CD4-positive, alpha-beta T cell treated with Interleukin-10 for 1 hour (primary cell): ENCODE measurements at regions not wholly inside any gene's neighbourhood (a gene's known extent, or its start where the extent isn't known, plus 50 kb on each side); places are given as distances from the start of the nearest gene placed in this dataset.
"Not testable (repeated sequence)": the region's sequence is repeated elsewhere in the genome, so short reads cannot be mapped to it uniquely, and the experiment has no call there.

Source experiments
- DNase-seq: peaks from one replicate; pipeline ENCODE4 v3.0.0-alpha.2; 2020

DNA sequence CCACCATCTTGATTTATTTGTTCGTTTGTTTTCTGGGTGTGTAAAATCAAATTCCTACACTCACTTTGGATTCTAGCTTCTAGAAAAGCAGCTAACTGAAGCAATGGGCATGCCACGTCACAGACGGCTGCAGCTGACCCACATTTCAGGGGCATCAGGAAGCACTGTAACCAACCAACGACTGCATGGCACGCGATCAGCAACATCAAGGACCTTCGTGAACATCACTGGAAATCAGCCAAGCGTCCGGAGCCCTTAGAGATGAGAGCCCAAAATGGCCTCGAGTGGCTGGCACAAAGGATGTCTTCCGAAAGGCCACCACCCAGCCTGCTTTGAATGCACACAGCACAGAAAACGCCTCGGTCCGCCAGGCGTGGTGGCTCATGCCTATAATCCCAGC, 191.1 kb downstream of the OLFM1 start:
- no peak for DNase-seq

DNA sequence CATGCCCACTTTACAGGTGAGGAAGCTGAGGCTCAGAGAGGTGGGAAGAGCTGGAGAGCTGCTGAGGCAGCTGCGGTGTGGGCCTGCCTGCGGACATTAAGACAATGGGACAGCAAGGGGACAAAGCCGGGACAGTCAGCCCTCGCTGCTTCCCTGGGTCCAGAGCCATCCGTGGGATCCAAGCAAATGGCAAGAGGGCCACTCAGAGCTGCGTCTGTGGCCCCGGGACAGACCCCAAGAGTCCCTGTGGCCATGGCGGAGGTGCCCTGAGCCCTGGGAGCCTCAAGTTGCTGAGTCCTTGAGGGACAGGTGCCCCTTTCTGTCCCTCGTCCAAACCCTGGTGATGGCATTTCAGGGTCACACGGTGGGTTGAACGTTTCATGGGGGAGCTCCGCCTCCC, 191.9 kb downstream of the OLFM1 start:
- no peak for DNase-seq

DNA sequence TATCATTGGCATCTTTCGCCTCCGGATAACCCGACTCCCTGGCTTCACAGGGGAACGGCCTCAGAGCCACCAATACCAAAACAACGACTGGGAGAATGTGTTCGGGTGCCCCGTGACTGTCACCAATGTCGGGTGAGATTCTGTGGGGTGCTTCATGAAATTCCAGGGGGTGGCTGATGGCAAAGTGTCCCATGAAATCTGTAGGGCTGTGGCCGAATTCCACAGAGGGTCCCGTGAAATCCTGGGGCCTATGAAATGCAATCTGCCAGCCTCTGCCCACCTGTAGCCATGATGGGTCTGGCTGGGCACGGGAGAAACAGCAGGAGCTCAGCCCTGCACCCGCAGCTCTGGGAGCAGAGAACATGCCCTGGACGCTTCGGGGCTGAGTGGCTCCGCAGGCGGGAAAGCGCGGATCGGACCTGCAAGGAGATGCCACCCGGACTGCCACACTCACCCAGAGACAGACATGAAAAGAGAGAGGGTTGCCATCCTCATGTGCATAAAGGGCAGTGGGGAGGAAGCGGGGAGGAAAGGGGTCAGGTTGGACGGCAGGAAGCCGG, 192.4 kb downstream of the OLFM1 start:
- no peak for DNase-seq

DNA sequence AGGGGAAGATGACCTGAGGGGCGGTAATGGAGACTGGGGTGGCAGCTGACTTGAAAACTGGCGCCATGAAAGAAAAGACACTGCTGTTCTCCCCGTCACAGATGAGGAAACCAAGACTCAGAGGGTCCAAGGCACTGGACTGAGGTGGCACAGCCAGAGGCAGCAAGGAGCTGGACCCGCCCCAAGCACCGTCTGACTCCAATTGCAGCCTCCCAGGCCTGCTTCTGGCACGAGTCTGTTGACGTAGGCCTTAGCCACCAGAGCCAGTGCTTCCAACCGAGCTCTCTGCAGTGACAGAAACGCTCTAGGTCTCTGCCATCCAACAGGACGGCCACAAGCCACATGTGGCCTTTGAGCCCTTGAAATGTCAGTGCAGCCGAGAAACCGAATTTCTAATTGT, 193.2 kb downstream of the OLFM1 start:
- DNase-seq, result no peak

DNA sequence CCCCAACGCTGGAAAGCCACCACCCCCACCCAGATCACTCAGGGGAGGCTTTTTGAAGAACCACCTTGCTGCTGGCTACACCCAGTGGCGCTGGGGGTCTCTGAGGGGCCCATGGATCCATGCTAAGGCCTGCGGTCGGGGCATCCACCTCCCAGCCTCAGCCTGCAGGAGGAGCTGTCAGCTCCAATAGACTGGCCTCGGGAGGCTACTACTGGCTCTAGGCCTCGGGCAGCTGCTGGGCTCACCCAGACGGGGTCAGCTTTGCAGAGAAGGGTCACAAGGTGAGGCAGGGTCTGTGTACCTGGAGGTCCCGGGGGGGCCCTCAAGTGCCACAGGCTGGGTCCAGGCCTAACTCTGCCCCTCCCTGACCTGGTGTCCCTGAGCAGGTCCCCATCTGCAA, 193.7 kb downstream of the OLFM1 start:
- DNase-seq, result no peak

DNA sequence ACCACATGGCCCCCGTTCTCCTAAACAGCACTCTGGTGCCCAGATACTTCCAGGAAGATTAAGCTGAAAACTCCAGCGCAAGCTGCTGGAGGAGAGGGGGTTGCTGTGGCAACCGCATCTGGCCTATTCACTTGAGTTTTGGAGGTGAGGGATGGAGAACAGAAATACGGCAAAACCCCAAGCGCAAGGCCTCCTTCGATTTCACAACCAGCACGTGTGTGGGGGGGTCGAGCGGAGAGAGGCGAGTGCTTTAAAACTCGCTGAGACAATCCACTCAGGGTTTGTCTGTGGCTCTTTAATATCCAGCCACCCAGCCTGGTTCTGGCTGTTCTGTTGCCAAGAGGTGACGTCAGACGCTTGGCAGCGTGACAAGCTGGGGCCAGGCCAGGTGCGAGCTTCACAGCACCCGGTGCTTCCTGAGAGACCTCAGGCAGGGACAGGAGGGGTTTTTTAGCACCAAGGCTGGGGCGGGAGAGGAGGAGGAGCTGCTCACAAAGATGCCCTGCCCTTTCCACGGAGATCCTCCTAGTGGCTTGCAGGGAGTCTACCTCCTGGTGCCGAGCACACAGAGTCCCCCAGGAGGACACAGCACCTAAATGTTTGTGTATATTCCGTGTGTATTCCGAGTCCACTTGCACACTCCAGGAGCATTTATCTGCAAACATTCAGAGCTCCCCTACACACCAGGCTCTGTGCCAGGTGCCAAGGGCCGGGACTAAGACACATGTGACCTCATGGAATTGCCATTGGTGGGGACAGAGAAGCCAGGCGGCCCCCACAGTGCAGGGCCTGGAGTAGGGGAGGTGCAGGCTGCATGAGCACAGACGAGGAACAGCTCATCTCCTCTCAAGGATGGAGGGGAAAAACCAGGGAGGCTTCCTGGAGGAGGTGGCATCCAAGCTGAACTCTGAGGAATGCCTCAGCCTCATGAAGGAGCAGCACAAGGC, 194.6 kb downstream of the OLFM1 start:
- DNase-seq, result peak; percentile 6

DNA sequence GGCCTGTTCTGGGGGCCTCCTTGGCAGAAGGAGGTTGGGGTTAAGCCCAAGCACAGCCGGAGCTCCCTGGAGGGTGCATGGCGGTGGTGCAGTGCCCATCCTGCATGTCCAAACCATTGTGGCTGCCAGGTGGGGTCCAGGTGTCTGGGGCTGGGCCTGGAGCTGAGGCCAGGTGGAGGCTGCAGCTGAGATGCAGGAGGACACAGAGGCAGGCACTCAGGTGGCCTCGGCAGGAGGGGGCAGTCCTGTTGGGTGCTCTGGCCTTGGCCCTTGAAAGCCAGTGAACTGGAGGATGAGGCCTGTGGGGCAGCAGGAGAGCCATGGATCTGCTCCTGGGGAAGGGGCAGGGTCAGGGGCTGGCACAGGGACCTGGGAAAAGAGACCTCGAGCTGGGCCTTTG, 195.3 kb downstream of the OLFM1 start:
- no peak for DNase-seq

DNA sequence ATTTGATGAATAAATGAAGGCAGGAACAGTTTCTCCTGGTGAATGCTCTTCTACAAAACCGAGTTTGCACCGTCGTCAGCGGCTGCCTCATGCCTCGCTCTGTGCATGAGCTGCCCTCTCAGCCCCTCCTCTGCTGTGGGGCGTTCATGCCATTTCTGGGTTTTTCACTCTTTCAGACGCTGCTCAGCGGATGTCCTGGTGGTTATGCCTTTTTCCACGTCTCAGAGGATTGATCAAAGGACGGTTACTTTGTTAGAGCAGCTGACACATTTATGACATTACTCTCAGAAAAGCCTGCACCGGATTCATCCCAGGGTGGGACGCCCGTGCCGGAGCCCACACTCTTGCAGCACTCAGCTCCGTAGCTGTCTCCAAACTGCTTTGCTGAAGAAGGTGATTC, 195.9 kb upstream of the PPP1R26 start:
- no peak for DNase-seq

DNA sequence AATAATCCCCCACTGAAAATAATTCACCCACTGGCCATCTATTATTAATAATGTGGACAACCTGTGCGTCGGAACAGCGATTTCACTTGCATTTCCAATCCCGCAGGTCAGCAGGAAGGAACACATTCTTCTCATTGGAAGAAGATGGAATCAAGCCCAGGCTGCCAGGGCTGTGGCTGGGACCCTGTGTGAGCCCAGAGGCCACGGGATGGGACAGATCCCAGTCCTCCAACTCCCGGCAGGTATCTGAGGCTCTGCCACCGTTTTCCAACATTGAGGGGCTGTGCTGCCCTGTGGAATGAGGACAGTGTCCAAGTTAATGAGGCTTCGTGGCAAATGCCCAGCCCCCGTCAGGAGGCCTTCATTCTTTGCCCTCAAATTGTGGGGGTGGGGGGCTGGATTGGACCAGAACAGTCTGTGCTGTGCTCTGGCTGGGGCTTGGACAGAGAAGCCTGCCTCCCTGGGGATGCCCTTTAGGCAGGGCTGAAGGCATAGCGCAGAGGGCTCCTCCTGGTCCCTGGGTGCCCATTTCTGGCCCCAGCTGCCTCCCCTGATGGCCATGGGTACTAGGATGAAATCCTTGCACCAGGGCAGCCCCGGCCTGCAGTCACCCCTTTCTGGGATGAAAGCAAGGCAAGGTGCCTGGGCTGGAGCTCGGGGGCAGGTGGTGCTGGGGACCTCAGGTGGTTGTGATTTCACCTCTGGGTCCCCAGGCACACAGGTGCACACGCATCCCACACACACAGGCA, 195.0 kb upstream of the PPP1R26 start:
- DNase-seq, result no peak

DNA sequence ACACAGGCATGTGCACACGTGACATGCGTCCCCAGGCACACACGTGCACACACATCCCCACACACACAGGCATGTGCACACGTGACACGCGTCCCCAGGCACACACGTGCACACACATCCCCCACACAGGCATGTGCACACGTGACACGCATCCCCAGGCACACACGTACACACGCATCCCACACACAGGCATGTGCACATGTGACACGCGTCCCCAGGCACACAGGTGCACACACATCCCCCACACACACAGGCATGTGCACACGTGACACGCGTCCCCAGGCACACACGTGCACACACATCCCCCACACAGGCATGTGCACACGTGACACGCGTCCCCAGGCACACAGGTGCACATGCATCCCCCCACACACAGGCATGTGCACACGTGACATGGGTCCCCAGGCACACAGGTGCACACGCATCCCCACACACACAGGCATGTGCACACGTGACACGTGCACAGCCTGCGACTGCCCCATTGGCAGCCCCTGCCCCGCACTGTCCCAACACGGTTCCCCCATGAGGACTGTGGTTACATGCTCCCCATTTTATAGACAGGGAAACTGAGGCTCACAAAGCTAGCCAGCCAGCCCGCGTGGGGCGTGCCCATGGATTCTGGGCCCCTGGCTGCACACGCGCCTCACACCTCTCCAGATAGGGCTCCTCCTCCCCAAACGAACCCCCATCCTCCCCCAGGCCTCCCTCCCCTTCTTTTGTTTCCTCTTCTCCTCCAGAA, 193.2 kb upstream of the PPP1R26 start:
- DNase-seq, result not testable (repeated sequence)

DNA sequence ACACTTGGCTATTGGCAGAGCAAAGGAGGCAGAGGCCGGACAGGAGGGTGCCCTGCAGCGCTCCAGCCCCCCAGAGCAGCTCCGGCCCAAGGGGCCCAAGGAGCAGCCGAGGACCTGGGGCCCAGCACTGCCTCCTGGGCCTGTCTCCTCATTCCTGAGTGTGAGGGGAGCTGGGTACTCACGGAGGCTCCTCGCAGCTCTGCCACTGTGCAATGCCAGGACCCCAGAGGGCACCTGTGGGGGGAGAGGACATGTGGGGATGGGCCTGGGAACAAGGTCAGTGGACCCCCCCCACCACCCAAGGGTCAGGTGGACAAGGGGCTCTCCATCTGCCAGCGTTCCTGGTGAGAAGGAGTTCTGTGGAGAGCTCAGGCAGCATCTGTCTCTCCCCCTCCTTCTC, 192.6 kb upstream of the PPP1R26 start:
- no peak for DNase-seq

DNA sequence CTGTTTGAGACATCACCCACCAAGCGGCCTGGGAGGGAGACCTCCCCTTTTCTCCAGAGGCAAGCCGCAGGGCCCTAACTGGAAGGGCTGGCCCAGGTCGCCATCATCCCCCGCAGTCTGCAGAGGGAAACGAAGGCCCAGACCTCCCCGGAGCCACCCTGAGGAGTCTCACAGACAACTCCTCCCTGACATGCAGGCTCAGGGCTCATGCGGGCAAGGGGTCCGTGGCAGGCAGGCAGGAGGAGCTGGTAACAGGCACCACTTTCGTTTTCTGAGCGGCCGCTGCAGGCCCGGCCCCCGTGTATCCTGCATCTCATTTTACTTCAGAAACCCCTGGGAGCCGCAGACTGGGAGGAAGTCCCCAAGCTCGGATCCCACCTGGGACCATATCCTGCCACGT, 192.0 kb upstream of the PPP1R26 start:
- DNase-seq, result no peak

DNA sequence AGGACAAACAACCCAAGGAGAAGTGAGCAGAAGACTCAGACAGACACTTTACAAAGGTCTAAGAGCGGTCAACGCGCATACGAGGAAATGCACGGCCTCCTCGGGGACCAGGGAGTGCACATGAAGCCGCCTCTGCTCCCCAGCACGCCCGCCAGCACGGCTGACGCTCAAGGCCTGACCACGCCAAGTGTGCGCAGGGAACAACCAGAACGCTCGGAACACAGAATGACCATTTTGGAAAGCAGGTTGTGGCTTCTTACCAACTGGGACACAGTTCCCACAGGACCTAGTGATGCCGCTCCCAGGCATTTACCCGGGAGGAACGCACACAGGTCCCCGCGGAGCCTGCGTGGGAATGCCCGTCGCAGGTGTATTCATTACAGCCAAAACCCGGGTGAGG, 191.5 kb upstream of the PPP1R26 start:
- DNase-seq, result no peak

DNA sequence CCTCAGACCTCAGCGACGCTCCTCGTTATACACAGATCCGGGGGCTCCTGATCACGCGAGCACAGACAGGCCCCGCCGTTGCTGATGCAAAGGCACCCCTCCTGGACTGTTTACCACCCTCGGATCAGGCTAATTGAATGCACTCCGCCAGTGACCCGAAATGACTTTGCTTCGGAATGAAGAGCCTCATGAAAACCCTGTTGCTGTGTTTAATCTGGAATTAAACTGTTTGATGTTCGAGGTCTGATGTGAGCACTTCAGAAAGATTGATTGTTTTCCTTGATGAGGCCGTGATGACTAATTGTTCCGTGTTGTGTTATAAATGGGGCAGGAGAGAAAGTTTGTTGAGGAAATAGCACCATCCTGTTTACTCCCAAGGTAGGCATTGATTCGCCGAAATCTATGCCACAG, 190.5 kb upstream of the PPP1R26 start:
- DNase-seq, result no peak

DNA sequence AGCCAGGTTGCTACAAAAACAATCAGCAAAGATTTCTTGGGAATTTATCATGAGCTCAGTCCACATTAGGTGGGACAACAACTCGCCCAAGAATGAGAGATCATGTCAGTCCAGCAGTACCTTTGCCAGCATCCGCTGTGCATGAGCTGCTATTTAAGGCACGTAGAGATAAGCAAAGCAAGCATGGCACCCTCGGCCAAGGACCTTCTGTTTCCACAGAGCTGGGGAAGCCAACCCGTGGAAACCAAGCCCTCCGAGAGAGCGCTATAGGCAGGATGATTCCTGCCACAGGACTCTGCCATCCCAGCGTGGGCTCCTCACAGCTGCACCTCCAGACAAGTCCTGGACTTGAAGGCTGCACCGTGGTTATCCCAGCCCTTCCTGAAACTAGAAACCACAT, 189.5 kb upstream of the PPP1R26 start:
- no peak for DNase-seq

DNA sequence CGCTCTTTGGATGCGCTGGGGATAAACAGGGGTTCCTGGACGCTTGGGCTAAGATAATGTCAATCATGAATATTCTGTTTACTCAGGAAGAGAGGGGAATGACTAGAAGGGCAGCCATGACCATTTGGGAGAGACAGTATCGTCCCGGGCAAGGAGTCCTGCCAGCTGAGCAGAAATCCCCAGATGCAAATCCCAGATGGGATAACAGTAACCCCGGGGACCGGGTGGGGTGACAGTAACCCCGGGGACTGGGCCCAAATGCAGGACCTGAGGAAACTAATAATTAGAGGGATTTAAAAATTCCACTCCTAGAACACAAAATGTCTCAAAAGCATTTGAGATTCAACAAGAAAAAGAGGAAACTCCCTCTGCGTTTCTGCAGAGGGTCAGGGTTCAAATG, 189.0 kb upstream of the PPP1R26 start:
- no peak for DNase-seq

DNA sequence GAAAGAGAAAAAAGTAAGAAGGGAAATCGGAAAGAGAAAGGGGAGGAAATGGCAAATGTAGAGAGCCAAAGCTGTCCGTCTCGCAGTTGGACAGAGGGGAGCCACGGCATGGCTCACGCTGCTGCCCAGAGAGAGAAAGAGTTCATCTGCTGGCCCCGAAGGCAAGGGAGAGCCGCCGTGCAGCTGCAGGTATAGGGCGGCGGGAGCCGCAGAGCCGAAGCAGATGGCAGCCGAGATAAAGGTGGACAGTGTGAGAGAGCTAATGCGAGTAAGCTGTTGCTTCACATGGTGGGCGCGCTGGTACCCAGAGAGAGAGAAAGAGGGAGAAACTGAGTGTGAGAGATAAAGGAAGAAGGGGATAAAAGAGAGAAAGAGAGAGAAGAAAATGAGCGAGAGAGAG, 188.4 kb upstream of the PPP1R26 start:
- DNase-seq, result no peak

DNA sequence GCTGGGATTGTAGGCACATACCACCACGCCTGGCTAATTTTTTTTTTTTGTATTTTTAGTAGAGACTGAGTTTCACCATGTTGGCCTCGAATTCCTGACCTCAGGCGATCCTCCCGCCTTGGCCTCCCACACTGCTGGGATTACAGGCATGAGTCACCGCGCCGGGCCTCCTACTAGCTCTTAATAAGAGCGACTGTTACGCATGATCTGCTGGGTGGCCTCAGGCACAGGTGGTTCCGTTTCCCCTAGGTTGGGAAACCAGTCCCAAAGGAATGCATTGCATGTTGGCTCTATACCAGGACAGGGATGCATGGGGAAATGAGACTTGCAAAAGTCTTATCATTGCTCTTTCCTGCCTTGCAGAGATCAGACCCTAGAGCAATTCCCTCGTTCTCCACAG, 184.7 kb upstream of the PPP1R26 start:
- DNase-seq, result no peak

DNA sequence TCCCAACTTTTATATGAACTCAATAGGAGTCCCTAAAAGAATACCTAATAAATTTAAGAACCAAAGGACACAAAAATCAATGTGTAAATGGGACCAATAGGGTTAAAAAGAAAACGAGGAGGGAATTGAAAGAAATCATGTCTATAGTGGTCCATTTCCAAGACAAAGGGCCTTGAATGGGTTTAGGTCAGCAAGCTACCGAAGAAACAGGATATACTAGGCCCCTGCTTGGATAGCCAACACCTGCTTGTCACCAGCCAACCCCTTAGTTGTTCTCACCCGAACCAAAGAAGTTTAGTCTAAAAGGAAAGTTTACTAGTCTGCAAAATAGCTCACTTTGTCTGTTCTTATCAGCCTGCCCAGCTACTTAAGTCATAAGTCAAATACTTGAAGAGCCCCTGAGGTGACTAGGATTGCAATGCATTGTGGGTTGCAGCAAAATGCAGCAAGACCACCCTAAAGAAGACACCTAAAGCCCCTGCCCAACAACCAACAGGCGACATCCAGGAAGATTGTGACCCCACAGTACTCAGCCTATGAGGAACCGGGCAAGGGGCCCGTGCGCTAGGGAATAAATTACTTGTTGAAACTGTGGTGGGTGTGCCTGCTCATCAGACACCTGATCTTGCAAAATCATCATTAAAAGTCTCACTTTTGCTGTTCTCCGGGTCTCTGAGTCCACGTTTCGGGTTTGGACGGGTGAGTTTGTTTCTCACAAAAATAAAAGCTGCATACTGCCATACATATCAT, 183.9 kb upstream of the PPP1R26 start:
- no peak for DNase-seq

DNA sequence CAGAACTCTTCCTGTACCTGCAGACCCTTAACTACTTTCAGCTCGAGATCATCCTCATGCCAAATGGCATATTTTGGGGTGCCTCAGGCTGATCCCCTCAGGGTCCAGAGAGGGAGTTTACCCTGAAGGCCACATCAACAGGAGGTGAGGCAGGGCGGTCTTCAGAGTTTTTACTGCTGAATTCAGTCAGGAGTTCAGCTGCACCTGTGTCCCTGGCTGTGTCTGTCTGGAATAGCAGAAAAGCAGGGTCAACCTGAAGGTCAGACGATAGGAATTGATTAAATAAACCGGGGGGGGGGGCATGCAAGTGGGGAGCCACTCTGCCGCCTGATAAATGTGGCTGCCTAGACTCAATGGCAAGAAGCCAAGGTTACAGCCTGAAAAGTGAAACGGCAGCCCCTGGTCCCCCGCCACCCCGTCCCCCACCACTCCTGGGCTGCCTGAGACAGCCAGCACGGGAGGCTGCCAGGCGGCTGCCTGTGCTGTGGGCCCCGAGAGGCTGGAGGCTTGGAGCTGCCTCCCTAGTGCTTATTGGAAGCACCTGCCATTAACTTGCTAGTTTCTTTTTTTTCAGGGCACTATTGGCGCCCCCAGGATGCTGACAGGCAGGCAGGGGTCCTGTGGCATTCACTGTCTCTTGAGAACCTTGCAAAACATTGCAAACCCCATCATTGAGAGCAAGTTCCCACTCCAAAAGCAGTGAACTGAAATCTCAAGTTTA, 182.7 kb upstream of the PPP1R26 start:
- no peak for DNase-seq

DNA sequence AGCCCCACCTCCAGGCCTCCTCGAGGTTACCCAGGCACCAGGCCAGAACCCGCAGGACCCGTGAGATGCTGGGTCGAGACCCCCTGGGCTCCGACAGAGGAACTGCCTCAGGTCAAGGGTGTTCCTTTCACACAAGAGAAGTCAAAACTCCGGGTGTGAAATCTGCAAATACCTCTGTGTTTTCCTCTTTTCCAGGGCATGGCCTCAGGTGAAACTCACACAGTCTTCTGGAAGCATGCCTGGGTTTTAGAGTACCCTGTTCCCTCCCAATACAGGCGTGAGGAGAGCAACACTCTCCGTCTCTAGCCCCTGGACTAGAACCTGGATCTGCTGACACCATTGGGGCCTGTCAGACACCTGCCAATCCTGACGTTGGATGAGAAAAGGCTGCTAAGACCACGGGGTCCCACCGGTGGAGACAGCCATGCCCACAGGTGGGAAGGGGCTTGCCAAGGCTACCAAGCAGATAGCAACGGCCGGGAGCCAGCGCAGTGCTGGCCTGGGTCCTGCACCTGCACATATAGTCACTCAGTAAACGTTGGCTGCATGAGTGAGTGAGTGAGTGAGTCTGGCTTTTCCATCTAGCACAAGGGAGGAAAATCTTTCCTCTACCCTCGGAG, 182.0 kb upstream of the PPP1R26 start:
- no peak for DNase-seq
